Tibial nerve (tissue), 3 donors: ENCODE measurements at regions not wholly inside any gene's neighbourhood (a gene's known extent, or its start where the extent isn't known, plus 50 kb on each side); places are given as distances from the start of the nearest gene placed in this dataset.

Source experiments
- CTCF ChIP-seq, 5 experiments: fragments of 200-600 bp in 3 of 5; fragments of 450-650 bp in 2 of 5; sonication (generic) in 3 of 5; IDR thresholded peaks; one replicate each; pipeline ENCODE4 v1.5.1; 2016 to 2019; ENCODE audit warnings: antibody characterized with exemption in 5 of 5, mild to moderate bottlenecking in 3 of 5, moderate library complexity in 2 of 5
- POLR2A ChIP-seq, 2 donors: fragments of 450-650 bp; IDR thresholded peaks; one replicate each; pipeline ENCODE4 v1.6.1; 2017; ENCODE audit warnings: antibody characterized with exemption in 2 of 2, mild to moderate bottlenecking in 2 of 2, moderate library complexity in 2 of 2

- TF ChIP-seq CTCF (IDR thresholded peaks at IDR 0.05) (no peak), POLR2A (IDR thresholded peaks at IDR 0.05) (no peak)
These were observed 202.9 kb downstream of the PTEN start for GRCh38 chr10:88066319-88066718.
